ENCODE measurements at regions not wholly inside any gene's neighbourhood (a gene's known extent, or its start where the extent isn't known, plus 50 kb on each side); places are given as distances from the start of the nearest gene placed in this dataset.

DNA sequence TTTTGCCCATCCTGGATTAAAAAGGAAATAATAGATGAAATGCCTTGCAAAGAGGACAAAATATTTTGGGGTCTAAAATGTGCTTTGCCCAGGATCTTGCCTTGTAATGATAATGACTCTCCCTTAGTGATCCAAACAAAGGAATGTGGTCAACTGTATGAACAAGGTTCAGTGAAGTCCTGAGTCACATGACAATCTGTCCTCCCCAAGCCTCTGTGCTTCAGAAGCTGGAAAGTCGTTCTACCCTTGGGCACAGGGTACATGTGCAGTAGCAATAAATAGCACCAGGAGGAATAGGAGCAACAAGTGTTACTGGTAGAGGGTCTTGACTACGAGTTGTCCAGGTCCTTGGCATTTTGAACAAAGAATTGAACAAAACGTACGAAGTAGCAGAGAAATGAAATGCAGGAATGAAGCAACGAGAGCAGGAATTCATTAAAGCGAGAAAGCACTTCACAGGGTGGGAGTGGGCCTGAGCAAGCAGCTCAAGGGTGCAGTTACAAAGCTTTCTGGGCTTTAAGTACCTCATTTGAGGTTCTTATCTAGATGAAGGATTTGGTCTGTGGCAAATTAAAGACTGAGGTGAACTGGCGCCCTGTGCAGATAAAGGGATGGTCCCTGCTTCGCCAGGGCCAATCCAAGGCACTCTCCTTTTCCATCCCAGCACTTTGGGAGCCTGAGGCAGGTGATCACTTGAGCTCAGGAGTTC is 65.8 kb downstream of the RESF1 start:
- H3K9me3 Mint-ChIP-seq = peaks cover 20% of the 10 kb centered on the region
- TF ChIP-seq, protein P1, sequence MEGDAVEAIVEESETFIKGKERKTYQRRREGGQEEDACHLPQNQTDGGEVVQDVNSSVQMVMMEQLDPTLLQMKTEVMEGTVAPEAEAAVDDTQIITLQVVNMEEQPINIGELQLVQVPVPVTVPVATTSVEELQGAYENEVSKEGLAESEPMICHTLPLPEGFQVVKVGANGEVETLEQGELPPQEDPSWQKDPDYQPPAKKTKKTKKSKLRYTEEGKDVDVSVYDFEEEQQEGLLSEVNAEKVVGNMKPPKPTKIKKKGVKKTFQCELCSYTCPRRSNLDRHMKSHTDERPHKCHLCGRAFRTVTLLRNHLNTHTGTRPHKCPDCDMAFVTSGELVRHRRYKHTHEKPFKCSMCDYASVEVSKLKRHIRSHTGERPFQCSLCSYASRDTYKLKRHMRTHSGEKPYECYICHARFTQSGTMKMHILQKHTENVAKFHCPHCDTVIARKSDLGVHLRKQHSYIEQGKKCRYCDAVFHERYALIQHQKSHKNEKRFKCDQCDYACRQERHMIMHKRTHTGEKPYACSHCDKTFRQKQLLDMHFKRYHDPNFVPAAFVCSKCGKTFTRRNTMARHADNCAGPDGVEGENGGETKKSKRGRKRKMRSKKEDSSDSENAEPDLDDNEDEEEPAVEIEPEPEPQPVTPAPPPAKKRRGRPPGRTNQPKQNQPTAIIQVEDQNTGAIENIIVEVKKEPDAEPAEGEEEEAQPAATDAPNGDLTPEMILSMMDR (conservative IDR thresholded peaks at IDR 0.05) = no peak
- DNase-seq = no peak
- H3K36me3 Mint-ChIP-seq (ENCODE audit: low read depth) = no peaks in the 10 kb centered on the region
- H3K27me3 ChIP-seq (ENCODE audit: control insufficient read depth, insufficient read depth, low read length, poor library complexity, severe bottlenecking) = no peaks in the 10 kb centered on the region
- no peaks in the 10 kb centered on the region for H3K9me3 ChIP-seq (ENCODE audit: control insufficient read depth, low read length)
- no peaks in the 10 kb centered on the region for H3K4me1 ChIP-seq (ENCODE audit: control insufficient read depth, insufficient read depth, low read length)
- H3K4me3 Mint-ChIP-seq = no peak overlapping the region
- H3K4me1 Mint-ChIP-seq = peaks cover 31% of the 10 kb centered on the region
- H3K4me3 ChIP-seq (ENCODE audit: low read length) = no peak overlapping the region
- H3K9ac ChIP-seq (ENCODE audit: extremely low read depth, low read length, poor library complexity, severe bottlenecking) = no peak overlapping the region
- H3K27me3 Mint-ChIP-seq (ENCODE audit: insufficient read depth) = no peaks in the 10 kb centered on the region
- H3K27ac Mint-ChIP-seq = peak overlapping the region; percentile 13
- H3K27ac ChIP-seq (ENCODE audit: low read depth, low read length) = no peak overlapping the region
- 82 to 92% methylated on average over 8 of the region's 8 CpGs for WGBS, 2 experiments (ENCODE audit: insufficient coverage in 1 of 2, insufficient read length in 1 of 2)
- H3K36me3 ChIP-seq (ENCODE audit: control insufficient read depth, insufficient read depth, low read length) = no peaks in the 10 kb centered on the region

DNA sequence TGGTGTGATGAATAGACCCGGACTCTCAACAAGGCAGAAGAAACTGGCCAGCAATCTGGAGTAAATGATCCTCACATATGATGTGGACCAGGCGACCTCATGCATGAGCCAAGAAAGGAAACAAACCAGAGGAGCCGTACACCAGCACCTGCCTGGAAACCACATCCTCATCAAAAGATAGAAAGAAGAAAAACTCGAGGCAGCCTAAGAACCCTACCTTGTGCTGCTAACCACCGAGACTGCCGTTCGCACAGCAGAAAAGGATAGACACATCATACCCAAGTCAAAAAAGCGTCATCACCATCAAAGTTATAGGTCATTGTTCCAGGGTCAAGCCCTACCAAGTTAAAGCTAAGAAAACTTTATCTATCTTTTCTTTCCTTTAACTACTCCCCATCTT is 66.7 kb downstream of the RESF1 start:
- no peak overlapping the region for H3K27ac ChIP-seq (ENCODE audit: low read depth, low read length)
- no peaks in the 10 kb centered on the region for H3K9me3 ChIP-seq (ENCODE audit: control insufficient read depth, low read length)
- peaks cover 20% of the 10 kb centered on the region for H3K9me3 Mint-ChIP-seq
- TF ChIP-seq, protein P1 (conservative IDR thresholded peaks at IDR 0.05) = no peak
- no peaks in the 10 kb centered on the region for H3K36me3 ChIP-seq (ENCODE audit: control insufficient read depth, insufficient read depth, low read length)
- no peaks in the 10 kb centered on the region for H3K27me3 Mint-ChIP-seq (ENCODE audit: insufficient read depth)
- H3K4me3 Mint-ChIP-seq = no peak overlapping the region
- WGBS, 2 experiments (ENCODE audit: insufficient coverage in 1 of 2, insufficient read length in 1 of 2) = 95 to 98% methylated on average over 6 to 8 of the region's 8 CpGs
- no peak overlapping the region for H3K27ac Mint-ChIP-seq
- peaks cover 28% of the 10 kb centered on the region for H3K4me1 Mint-ChIP-seq
- no peak for DNase-seq
- H3K9ac ChIP-seq (ENCODE audit: extremely low read depth, low read length, poor library complexity, severe bottlenecking) = no peak overlapping the region
- no peak overlapping the region for H3K4me3 ChIP-seq (ENCODE audit: low read length)
- H3K36me3 Mint-ChIP-seq (ENCODE audit: low read depth) = no peaks in the 10 kb centered on the region
- no peaks in the 10 kb centered on the region for H3K27me3 ChIP-seq (ENCODE audit: control insufficient read depth, insufficient read depth, low read length, poor library complexity, severe bottlenecking)
- no peaks in the 10 kb centered on the region for H3K4me1 ChIP-seq (ENCODE audit: control insufficient read depth, insufficient read depth, low read length)

DNA sequence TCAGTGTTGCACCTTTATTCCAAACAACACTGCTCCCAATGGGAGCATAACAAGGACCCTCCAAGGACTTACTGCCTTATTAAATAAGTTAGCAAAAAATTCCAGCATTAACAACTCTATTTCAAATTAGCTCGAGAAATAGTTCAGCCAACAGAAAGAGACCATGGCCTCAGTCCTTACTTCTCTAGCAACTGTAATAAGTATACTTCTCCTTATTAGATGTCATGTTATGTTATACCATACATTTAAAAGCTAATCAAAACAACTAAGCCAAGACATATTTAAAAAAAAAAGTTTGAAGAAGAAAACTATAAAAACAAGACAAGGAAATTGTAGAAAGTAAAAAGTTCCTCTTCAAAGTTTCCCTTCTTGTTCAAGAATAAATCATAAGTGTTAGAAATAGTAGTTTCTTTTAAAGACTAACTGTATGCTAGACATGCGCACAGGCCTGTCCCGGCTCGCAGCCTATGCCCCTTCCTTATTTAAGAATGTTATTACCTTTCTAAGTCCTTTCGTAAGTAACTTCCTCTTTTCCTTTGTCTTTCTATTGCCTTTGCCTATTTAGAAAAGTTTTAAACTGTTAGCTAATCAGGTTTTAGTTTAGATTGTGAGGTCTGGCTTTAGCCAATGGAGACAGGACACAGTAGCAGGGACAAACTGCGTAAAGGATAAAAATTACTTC is 68.6 kb downstream of the RESF1 start:
- Histone ChIP-seq H3K9me3 (ENCODE audit: control insufficient read depth, low read length) (no peaks in the 10 kb centered on the region), H3K4me1 (ENCODE audit: control insufficient read depth, insufficient read depth, low read length) (peaks cover 3% of the 10 kb centered on the region), H3K4me3 (ENCODE audit: low read length) (no peak overlapping the region), H3K36me3 (ENCODE audit: control insufficient read depth, insufficient read depth, low read length) (no peaks in the 10 kb centered on the region), H3K27ac (ENCODE audit: low read depth, low read length) (no peak overlapping the region), H3K9ac (ENCODE audit: extremely low read depth, low read length, poor library complexity, severe bottlenecking) (no peak overlapping the region), H3K27me3 (ENCODE audit: control insufficient read depth, insufficient read depth, low read length, poor library complexity, severe bottlenecking) (no peaks in the 10 kb centered on the region)
- Mint-ChIP-seq H3K27ac (no peak overlapping the region), H3K4me1 (peaks cover 39% of the 10 kb centered on the region), H3K9me3 (peaks cover 10% of the 10 kb centered on the region), H3K36me3 (ENCODE audit: low read depth) (no peaks in the 10 kb centered on the region), H3K27me3 (ENCODE audit: insufficient read depth) (no peaks in the 10 kb centered on the region), H3K4me3 (no peak overlapping the region)
- TF ChIP-seq, protein P1 (conservative IDR thresholded peaks at IDR 0.05) = no peak
- 95 to 100% methylated on average over 1 to 6 of the region's 6 CpGs for WGBS, 2 experiments (ENCODE audit: insufficient coverage in 1 of 2, insufficient read length in 1 of 2)
- DNase-seq = no peak
